Stomach (tissue), 4 donors: ENCODE measurements at regions not wholly inside any gene's neighbourhood (a gene's known extent, or its start where the extent isn't known, plus 50 kb on each side); places are given as distances from the start of the nearest gene placed in this dataset.

Experiments used
- CTCF ChIP-seq, 7 experiments: fragments of 450-650 bp in 4 of 7; fragments of 200-600 bp in 3 of 7; sonication (generic) in 3 of 7; IDR thresholded peaks; one replicate each; pipeline ENCODE4 v1.5.1; 2016 to 2019; ENCODE audit warnings: antibody characterized with exemption in 7 of 7, control low read depth in 2 of 7, mild to moderate bottlenecking in 1 of 7
- POLR2AphosphoS5 ChIP-seq, 3 donors: sonication (generic); formaldehyde crosslinking; IDR thresholded peaks; one replicate each; pipeline ENCODE4 v1.6.1; 2016; ENCODE audit warnings: antibody characterized with exemption in 3 of 3

DNA sequence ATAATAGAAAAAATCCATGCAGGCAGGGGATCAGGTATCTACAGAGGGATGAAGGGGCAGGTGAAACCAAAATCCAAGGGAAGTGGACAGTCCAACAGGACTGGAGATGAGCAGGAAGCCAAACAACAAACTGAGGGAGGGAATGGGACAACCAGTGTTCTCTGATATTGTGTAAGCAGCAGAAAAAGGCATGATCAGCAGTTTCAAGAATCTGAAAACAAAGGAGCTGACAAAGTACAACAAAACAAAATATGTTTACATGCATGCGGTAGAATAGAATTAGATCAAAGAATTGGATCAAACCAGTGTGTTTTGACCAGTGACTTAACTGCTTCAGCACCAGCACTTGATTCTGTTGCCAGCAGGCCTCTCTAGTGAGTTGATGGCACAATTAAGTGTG, 729.7 kb downstream of the RFPL4B start:
- TF ChIP-seq CTCF (IDR thresholded peaks at IDR 0.05), result no peak
- no peak for TF ChIP-seq POLR2AphosphoS5 (IDR thresholded peaks at IDR 0.05)
